ENCODE measurements at regions not wholly inside any gene's neighbourhood (a gene's known extent, or its start where the extent isn't known, plus 50 kb on each side); places are given as distances from the start of the nearest gene placed in this dataset.

DNA sequence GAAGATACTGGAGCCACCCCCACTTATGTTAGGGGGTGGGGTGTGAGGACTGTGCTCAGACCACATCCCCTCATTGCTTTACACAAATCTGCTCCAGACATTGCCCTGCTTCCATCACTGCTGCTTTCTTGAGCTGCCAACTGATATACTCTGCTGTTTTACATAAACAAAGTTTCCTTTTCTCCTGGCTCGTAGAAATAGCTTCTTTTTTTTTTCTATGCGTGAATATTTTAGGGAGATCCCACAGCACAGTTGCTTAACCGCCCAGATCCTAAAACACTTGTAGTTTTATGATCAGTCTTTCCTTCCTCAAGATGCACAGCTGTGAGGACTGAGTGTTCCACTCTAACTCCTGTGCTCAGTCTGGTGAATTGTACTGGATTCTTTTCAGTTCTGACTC is 768.4 kb downstream of the PCDH18 start:
- H3K27me3 Mint-ChIP-seq (ENCODE audit: low read depth in 3 of 3): no peaks in the 10 kb centered on the region
- no peaks in the 10 kb centered on the region for H3K36me3 ChIP-seq (replicated peaks in 1 of 2; ENCODE audit: control insufficient read depth in 1 of 2, insufficient read depth in 2 of 2, low read length in 2 of 2)
- TF ChIP-seq CTCF (IDR thresholded peaks at IDR 0.05): no peak

GRCh38 chr4:136755531-136755916 is 776.8 kb downstream of the PCDH18 start:
- Mint-ChIP-seq H3K27me3 (ENCODE audit: low read depth in 3 of 3) (no peaks in the 10 kb centered on the region), H3K36me3 (no peaks in the 10 kb centered on the region), H3K4me1 (no peaks in the 10 kb centered on the region), H3K27ac (no peak overlapping the region), H3K9me3 (peaks cover 0 to 3% (median 0%) of the 10 kb centered on the region in 7 donors), H3K4me3 (no peak overlapping the region)
- no peaks in the 10 kb centered on the region for H3K36me3 ChIP-seq (replicated peaks in 1 of 2; ENCODE audit: control insufficient read depth in 1 of 2, insufficient read depth in 2 of 2, low read length in 2 of 2)
- H3K4me1 ChIP-seq (ENCODE audit: control insufficient read depth in 1 of 2, insufficient read depth in 2 of 2, low read length in 2 of 2): no peaks in the 10 kb centered on the region
- H2AFZ ChIP-seq (ENCODE audit: insufficient read depth, low read depth, low read length, poor library complexity, severe bottlenecking): no peak overlapping the region
- WGBS (ENCODE audit: insufficient coverage): no CpG with 5 or more reads among the region's 1 CpG
- no peak for TF ChIP-seq CTCF (IDR thresholded peaks at IDR 0.05)
- no peak for DNase-seq
- H4K20me1 ChIP-seq (ENCODE audit: insufficient read depth, low read length): no peaks in the 10 kb centered on the region
- H3K4me3 ChIP-seq (replicated peaks in 1 of 3; ENCODE audit: low read depth in 2 of 3, low read length in 3 of 3): no peak overlapping the region
- H3K79me2 ChIP-seq (ENCODE audit: insufficient read depth, low read length): no peaks in the 10 kb centered on the region
- H3K9me3 ChIP-seq (replicated peaks in 1 of 2; ENCODE audit: control insufficient read depth in 1 of 2, insufficient read depth in 1 of 2, low read length in 2 of 2): no peaks in the 10 kb centered on the region
- intact Hi-C loops (cut with micrococcal nuclease): no loop called here
- H3K27ac ChIP-seq (ENCODE audit: low read depth in 1 of 2, low read length in 2 of 2): no peak overlapping the region
- no peaks in the 10 kb centered on the region for H3K27me3 ChIP-seq (ENCODE audit: control insufficient read depth in 2 of 2, insufficient read depth in 2 of 2, low read length in 2 of 2)
- H3K9ac ChIP-seq (ENCODE audit: insufficient read depth, low read length, poor library complexity, severe bottlenecking): no peak overlapping the region
- H3K4me2 ChIP-seq (replicated peaks; ENCODE audit: extremely low read depth, low read length, poor library complexity, severe bottlenecking): no peak overlapping the region

More for the DNA sequence above, 768.4 kb downstream of the PCDH18 start:
- no peak for DNase-seq
- Mint-ChIP-seq H3K9me3 (peaks cover 0 to 2% (median 0%) of the 10 kb centered on the region in 7 donors), H3K27ac (no peak overlapping the region), H3K4me1 (no peaks in the 10 kb centered on the region), H3K36me3 (no peaks in the 10 kb centered on the region), H3K4me3 (no peak overlapping the region)
- Histone ChIP-seq H3K27ac (ENCODE audit: low read depth in 1 of 2, low read length in 2 of 2) (no peak overlapping the region), H4K20me1 (ENCODE audit: insufficient read depth, low read length) (no peaks in the 10 kb centered on the region), H3K79me2 (ENCODE audit: insufficient read depth, low read length) (no peaks in the 10 kb centered on the region), H3K4me3 (replicated peaks in 1 of 3; ENCODE audit: low read depth in 2 of 3, low read length in 3 of 3) (no peak overlapping the region), H3K4me1 (ENCODE audit: control insufficient read depth in 1 of 2, insufficient read depth in 2 of 2, low read length in 2 of 2) (no peaks in the 10 kb centered on the region), H2AFZ (ENCODE audit: insufficient read depth, low read depth, low read length, poor library complexity, severe bottlenecking) (no peak overlapping the region), H3K27me3 (ENCODE audit: control insufficient read depth in 2 of 2, insufficient read depth in 2 of 2, low read length in 2 of 2) (no peaks in the 10 kb centered on the region), H3K9me3 (replicated peaks in 1 of 2; ENCODE audit: control insufficient read depth in 1 of 2, insufficient read depth in 1 of 2, low read length in 2 of 2) (no peaks in the 10 kb centered on the region), H3K9ac (ENCODE audit: insufficient read depth, low read length, poor library complexity, severe bottlenecking) (no peak overlapping the region), H3K4me2 (replicated peaks; ENCODE audit: extremely low read depth, low read length, poor library complexity, severe bottlenecking) (no peak overlapping the region)
- intact Hi-C loops (cut with micrococcal nuclease): no loop called here
- no CpG with 5 or more reads among the region's 3 CpGs for WGBS (ENCODE audit: insufficient coverage)
